Astrocyte of the hippocampus (primary cell): ENCODE measurements at regions not wholly inside any gene's neighbourhood (a gene's known extent, or its start where the extent isn't known, plus 50 kb on each side); places are given as distances from the start of the nearest gene placed in this dataset.
A peak's percentile ranks its signal among the peaks of the same experiment; 100 is the strongest.

ENCODE experiments used
- DNase-seq: peaks from one replicate; pipeline ENCODE4 v3.0.0; 2011; ENCODE audit warnings: low read depth, low spot score

DNA sequence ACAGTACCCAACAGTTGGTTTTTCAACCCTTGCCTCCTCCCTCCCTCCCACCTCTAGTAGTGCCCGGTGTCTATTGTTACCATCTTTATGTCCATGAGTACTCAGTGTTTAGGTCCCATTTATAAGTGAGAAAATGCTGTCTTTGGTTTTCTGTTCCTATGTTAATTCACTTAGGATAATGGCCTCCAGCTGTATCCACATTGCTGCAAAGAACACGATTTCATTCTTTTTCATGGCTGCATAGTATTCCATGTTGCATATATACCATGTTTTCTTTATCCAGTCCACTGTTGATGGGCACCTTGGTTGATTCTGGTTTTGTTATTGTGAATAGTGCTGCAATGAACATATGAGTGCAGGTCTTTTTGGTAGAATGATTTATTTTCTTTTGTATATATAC is 631.3 kb downstream of the MED13L start:
- DNase-seq = no peak

DNA sequence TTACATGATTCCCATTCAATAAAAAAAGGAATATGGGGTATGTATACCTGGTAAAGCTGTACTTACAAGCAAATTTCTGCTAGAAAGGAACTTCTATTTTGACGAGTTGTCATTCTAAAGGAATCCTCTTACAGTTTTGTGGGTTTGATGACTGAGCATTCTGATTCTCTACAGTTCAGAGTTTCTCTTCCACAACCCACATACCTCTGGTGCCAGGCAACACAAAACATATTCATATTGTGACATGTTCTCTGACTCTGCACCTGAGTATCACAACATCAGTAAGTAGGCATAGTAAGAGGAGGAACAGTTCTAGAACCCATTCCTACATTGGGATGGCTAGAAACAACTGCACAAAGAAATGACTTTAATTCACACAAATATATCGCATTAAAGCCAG is 636.6 kb downstream of the MED13L start:
- DNase-seq = peak; percentile 12

GRCh38 chr12:115639648-115640012 is 637.9 kb downstream of the MED13L start:
- no peak for DNase-seq

- DNase-seq = peak; percentile 28
Observed at GRCh38 chr12:115638733-115639647, 638.5 kb downstream of the MED13L start.

- DNase-seq = peak; percentile 11
Observed at GRCh38 chr12:115636546-115636945, 640.9 kb downstream of the MED13L start.

DNA sequence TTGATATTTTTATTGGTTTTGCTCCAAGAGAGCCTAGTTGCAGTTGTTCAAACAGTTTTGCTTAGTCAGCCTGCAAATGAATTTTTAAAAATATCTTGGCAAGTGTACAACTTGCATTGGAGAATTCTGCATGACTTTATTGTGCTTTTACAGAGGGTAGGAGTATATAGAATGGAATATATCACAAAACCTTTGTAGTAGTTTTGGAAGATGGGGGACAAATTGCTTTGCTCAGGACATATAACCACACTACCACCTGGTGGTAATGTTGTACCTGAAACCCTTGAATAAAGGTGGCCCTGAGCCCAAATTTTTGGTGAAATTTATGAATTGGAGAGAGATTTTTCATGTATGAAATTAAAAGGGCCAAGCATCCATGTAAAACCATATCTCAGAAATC is 645.2 kb downstream of the MED13L start:
- no peak for DNase-seq

DNA sequence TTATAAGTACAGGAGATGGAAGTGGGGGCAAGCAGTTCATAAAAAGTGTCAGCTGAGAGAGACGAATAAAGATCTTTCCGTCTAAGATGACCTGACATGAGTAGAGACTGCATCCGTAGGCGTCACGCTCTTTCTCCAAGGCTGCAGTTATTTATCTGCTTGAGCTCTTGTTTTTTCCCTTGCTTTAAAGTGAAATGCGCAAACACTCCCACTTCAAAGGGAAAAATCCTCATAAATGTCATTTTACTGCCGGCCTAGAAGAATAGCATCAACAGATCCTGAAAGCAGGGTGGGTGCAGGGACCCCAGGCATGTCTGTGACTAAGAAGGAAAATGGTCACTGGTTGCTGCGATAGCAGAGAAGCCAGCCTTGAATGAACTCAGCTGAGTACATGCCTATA is 647.4 kb downstream of the MED13L start:
- DNase-seq = no peak

- no peak for DNase-seq
Observed at GRCh38 chr12:115626210-115626609, 651.3 kb downstream of the MED13L start.

- peak; percentile 11 for DNase-seq
Observed at GRCh38 chr12:115623764-115624334, 653.6 kb downstream of the MED13L start.

- DNase-seq = no peak
Observed at GRCh38 chr12:115623275-115623674, 654.2 kb downstream of the MED13L start.

- DNase-seq = no peak
Observed at GRCh38 chr12:115620816-115621215, 656.7 kb downstream of the MED13L start.

DNA sequence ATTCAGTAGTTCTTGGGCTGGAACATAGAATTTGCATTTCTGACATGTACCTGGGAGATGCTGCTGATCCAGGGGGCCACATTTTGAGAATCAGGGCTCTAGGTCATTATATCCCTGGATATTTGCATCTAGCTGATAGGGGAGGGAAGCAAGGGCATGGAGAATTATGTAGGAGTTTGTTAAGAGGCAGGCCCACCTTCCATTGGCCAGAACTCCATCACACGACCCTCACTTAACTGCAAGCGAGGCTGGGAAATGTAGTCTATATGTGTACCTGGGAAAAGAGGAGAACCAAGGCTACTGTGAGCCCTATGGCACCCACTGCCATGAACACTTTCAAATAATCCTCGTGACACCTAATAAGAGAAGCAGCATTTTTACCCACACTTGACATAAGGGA is 657.6 kb downstream of the MED13L start:
- DNase-seq = no peak

DNA sequence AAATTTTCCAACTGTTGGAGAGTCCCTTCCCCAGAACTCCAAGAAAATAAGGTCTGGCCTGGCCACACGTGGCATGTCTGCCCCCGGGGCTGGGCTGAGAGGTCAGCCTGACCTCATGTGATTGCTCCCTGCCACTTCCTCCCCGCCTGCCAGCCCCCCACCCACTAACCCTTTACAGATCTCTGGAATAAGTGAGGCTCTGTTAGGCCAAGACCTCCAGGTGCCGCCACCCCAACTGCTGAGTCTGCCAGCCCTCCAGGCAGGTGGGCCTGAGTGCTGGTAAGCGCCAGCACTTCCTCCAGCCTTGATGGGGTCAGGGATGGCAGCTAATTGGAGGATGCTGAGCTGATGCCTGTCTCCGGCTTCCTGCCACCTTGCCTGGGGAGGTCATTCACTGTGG is 658.4 kb downstream of the MED13L start:
- DNase-seq = no peak

GRCh38 chr12:115618105-115618504 is 659.4 kb downstream of the MED13L start:
- no peak for DNase-seq

DNA sequence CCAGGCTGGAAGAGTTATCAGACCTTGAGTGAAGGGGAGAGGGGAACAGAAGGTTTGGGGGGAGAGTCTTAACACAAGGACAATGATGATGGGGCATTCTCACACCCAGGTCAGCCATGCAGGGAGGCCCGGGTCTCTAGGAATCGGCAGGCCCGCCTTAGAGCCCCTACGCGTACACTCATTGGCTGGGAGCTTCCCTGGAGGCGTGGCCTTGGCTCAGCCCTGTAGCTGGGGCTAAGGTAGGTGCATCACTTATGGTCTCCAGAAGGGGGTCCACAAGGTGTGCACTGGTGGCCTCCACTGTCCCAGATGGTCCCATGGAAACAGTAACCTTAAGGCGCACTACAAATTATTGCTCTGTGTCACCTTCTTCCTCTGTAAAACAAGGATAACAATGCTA is 660.1 kb downstream of the MED13L start:
- DNase-seq = no peak

- DNase-seq = no peak
Observed at GRCh38 chr12:115611477-115611876, 666.0 kb downstream of the MED13L start.

DNA sequence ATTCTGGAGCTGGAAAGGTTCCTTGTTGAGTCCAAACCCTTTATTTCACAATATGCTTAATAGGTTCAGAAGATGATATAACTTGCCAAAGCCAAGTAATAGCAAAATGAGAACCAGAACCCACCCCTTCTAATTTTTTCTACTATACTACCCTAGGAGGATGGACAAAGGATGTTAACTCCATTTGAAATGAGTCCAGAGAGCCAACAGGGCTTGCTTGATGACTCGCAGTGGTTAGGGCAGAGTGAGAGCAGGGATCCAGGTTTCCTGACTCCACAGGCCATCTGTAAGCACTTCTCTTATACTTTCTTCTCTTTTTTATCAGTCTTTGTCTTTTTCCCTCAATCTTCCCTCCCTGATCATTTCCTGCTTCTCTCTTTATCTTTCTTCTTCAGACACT is 668.1 kb downstream of the MED13L start:
- DNase-seq = peak; percentile 22

DNA sequence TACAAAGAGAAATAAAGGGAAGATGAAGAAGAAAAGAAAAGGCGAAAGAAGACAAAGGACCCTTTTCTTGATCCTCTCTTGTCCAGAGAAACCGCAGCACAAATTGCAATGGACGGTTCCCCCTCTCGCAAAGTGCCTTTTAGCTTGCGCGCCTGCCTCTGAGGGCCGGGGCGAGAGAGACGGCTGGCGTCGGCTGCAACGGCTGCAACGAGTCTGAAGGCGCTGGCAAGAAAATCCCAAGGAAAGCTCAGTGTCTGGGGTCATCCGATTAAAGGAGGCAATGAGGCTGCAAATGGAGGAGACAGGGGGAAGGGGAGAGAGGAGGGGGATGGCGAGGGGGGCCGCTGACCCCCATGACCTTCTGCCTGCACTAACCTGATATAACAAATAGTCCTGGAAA is 671.5 kb downstream of the MED13L start:
- DNase-seq = no peak

DNA sequence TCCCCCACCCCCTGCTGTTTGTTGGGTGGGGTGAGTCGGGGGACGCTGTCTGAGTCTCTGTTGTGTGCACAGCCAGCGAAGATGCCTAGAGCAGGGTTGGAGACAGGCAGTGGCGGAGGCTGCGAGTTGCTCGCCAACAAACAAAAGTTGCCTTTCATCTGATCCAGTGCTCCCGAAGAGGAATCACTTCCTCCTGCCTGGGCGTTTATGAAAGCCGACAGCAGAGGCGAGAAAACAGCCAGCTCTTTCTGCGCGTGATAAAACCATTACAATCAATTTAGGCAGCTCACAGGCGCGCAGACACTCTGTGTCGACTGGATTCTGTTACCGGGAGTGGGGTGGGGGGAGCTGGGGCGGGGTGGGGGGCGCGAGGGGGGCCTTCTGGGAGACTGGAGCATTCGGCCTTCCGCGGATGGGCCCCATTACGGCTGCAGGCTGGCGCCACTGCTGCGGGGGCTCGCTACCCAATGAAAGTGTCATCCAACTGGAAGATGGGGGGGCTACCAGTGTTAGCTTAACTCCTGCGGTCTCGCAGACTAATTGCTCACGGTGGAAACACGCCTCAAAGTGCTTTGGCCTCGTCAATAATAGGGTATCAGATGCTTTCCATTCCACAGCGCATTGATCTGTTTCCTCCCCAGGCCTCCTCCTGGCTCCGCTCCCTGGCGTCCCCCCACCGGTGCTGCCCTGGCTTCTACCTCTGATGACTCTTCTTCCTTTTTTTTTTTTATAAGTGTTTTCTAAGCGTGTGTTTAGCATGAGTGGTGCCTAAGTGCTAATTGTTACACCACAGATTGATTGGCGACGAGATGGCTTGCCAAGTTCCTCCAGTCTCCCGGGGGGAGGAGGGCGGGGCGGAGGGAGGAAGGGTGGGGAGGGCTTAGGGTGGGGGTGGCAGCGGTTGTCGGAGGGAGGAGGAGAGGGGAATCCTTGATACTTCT is 678.4 kb downstream of the MED13L start:
- peak; percentile 60 for DNase-seq

DNA sequence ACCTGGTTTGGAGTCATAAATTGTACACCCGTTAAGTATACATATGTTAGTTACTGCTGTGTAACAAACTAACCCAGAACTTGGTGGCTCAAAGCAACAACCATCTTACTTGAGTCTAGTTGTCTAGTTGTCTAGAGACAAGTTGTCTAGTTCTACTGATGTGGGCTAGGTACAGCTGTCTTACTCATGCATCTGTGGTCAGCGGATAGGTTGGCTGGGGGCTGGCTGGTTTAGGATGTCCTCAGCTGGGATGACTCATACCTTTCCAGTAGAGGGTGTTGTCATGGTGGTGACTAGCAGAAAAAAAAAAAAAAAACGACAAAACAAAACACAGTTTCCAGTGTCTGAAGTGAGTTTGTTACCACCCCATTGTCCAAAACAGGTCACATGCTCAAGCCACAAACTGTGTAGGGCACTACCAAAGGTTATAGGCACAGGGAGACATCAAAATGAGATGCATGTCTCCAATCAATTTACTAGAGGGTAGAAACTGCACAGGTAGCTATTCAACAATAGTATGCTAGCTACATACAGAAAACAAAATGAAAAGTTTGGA is 680.3 kb downstream of the MED13L start:
- DNase-seq = peak; percentile 65

DNA sequence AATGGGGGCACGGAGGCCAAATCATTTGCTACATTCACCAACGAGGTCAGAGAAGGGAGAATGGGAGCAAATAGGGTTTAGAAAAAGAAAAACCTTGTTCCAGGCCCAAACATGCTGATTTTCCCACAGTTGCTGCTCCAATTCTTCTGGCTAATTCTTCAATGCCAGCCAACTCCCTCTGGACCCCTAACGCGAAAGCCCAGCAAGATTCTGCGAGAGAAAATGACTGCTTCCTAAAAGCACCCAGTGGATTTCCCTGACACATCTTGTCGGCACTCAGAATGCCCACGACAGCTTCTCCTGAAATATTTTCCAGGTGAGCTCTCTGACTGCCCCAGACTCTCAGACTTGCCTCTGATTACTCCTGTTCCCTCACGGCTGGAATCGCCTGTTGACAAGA is 689.4 kb downstream of the MED13L start:
- no peak for DNase-seq

DNA sequence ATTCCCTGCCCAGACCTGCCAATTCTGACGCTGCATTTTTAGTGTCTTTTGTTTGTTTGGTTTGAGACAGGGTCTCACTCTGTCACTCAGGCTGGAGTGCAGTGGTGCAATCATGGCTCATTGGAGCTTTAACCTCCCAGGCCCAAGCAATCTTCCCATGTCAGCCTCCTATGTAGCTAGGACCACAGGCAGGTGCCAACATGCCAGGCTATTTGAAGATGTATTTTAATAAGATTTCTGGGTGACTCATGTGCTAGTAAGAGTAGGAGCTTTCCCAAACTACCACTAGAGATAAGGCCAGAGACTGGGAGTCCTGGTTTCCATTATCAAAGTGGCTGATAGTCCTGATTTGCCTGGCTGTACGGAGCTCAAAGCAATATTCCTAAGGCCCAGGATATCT is 693.3 kb downstream of the MED13L start:
- DNase-seq = no peak
